HepG2 (cell line): ENCODE measurements at regions not wholly inside any gene's neighbourhood (a gene's known extent, or its start where the extent isn't known, plus 50 kb on each side); places are given as distances from the start of the nearest gene placed in this dataset.

Experiments
- ATAC-seq: fragments of 200-7000 bp; cut with Tn5 transposase; 3 replicates; pipeline ENCODE4 v1.9.1; 2020; ENCODE audit warnings: mild to moderate bottlenecking, moderate library complexity
- BruUV-seq: library from RNA; stranded (reverse); fragments of 400-500 nt; replicated peaks from 2 replicates; lab custom pipeline; 2021; lab: Mats Ljungman, UMichigan
- CTCF ChIA-PET: fragments of 300-600 bp; formaldehyde crosslinking; extraction: SDS; loops from one replicate; lab custom pipeline; 2021; ENCODE audit warnings: low total read pairs, inconsistent platforms, low intra/inter-chr PET ratio; lab: Yijun Ruan, JAX
- POLR2A ChIA-PET: fragments of 350-600 bp; sonication (Branson Sonifier 250); formaldehyde crosslinking; loops from one replicate; lab custom pipeline; 2020; ENCODE audit warnings: antibody characterized with exemption, inconsistent platforms; lab: Yijun Ruan, JAX
- DNase-seq: peaks from one replicate; pipeline ENCODE4 v3.0.0-alpha.2; 2015; ENCODE audit warnings: low spot score
- FAIRE-seq: peaks from 3 replicates; lab custom pipeline; 2011; peaks lifted over from hg19 to GRCh38; lab: Jason Lieb, UNC
- H2AFZ ChIP-seq: one replicate; pipeline ENCODE4 v1.6.1; 2011; ENCODE audit warnings: low read length, inconsistent platforms
- H3K27ac ChIP-seq: fragments of 300-600 bp; 3 replicates; pipeline ENCODE4 v1.8.0; 2011; ENCODE audit warnings: mixed run types, mild to moderate bottlenecking, mixed read lengths, low read length, inconsistent platforms; ENCODE audit not compliant: insufficient read depth; ENCODE audit errors: extremely low read length
- H3K27me3 ChIP-seq, 2 experiments: fragments of 200-600 bp in 1 of 2; 2 replicates in 1 of 2; 3 replicates in 1 of 2; pipeline versions ENCODE4 v1.6.0 to v1.8.0; 2011; ENCODE audit warnings: low read length in 2 of 2, mild to moderate bottlenecking in 2 of 2, moderate library complexity in 2 of 2, inconsistent platforms in 1 of 2; ENCODE audit not compliant: insufficient read depth in 2 of 2, control insufficient read depth in 1 of 2
- H3K36me3 ChIP-seq, 2 experiments: fragments of 200-600 bp in 1 of 2; replicated peaks in 1 of 2; 2 replicates in 1 of 2; 3 replicates in 1 of 2; pipeline versions ENCODE4 v1.5.1 to v1.8.0; 2011; ENCODE audit warnings: low read length in 2 of 2, inconsistent platforms in 1 of 2; ENCODE audit not compliant: insufficient read depth in 2 of 2, control insufficient read depth in 1 of 2
- H3K4me1 ChIP-seq: 2 replicates; pipeline ENCODE4 v1.5.1; 2012; ENCODE audit warnings: low read length, inconsistent platforms; ENCODE audit not compliant: insufficient read depth
- H3K4me2 ChIP-seq: 2 replicates; pipeline ENCODE4 v1.6.0; 2011; ENCODE audit warnings: low read depth, low read length, inconsistent platforms
- H3K4me3 ChIP-seq, 3 experiments: fragments of 200-600 bp in 1 of 3; sonication (generic), shearing (Covaris generic) in 1 of 3; replicated peaks in 1 of 3; 2 replicates each; pipeline ENCODE4 v1.5.1; 2011 to 2016; ENCODE audit warnings: low read length in 3 of 3, inconsistent platforms in 2 of 3, low read depth in 2 of 3, mild to moderate bottlenecking in 2 of 3, control low read depth in 1 of 3, mixed read lengths in 1 of 3; ENCODE audit not compliant: insufficient read depth in 1 of 3
- H3K79me2 ChIP-seq: one replicate; pipeline ENCODE4 v1.6.1; 2011; ENCODE audit warnings: low read length, inconsistent platforms; ENCODE audit not compliant: insufficient read depth
- H3K9ac ChIP-seq: 2 replicates; pipeline ENCODE4 v1.6.0; 2011; ENCODE audit warnings: mild to moderate bottlenecking, low read depth, low read length, inconsistent platforms; ENCODE audit not compliant: insufficient read depth
- H3K9me3 ChIP-seq: 2 replicates; pipeline ENCODE4 v1.5.1; 2012; ENCODE audit warnings: mild to moderate bottlenecking, low read length
- H4K20me1 ChIP-seq: 2 replicates; pipeline ENCODE4 v1.6.0; 2011; ENCODE audit warnings: inconsistent platforms, mild to moderate bottlenecking, low read length, moderate library complexity; ENCODE audit not compliant: insufficient read depth
- ATF7 ChIP-seq, 2 experiments: fragments of 450-650 bp in 1 of 2; sonication (generic) in 1 of 2; formaldehyde crosslinking in 1 of 2; IDR thresholded peaks; 2 replicates each; pipeline versions ENCODE4 v1.4.0 to v1.6.1; 2016 to 2020; ENCODE audit warnings: antibody characterized with exemption in 1 of 2, mild to moderate bottlenecking in 1 of 2, missing genetic modification reagents in 1 of 2
- ELF1 ChIP-seq: sonication (generic); formaldehyde crosslinking; IDR thresholded peaks from 2 replicates; pipeline ENCODE4 v1.4.0; 2020; ENCODE audit warnings: missing genetic modification reagents
- HDAC1 ChIP-seq: sonication (generic); formaldehyde crosslinking; IDR thresholded peaks from 2 replicates; pipeline ENCODE4 v1.5.1; 2020; ENCODE audit warnings: mild to moderate bottlenecking, missing genetic modification reagents
- MTA3 ChIP-seq: sonication (generic); formaldehyde crosslinking; IDR thresholded peaks from 2 replicates; pipeline ENCODE4 v1.4.0; 2020; ENCODE audit warnings: missing genetic modification reagents
- NR0B2 ChIP-seq: sonication (generic); formaldehyde crosslinking; IDR thresholded peaks from 2 replicates; pipeline ENCODE4 v1.4.0; 2020; ENCODE audit warnings: mild to moderate bottlenecking, missing genetic modification reagents
- PHB2 ChIP-seq: fragments of 450-650 bp; IDR thresholded peaks from 2 replicates; pipeline ENCODE4 v1.6.1; 2018; ENCODE audit not compliant: partially characterized antibody
- WIZ ChIP-seq: sonication (generic); formaldehyde crosslinking; IDR thresholded peaks from 2 replicates; pipeline ENCODE4 v1.5.1; 2020; ENCODE audit warnings: mild to moderate bottlenecking, missing genetic modification reagents
- ZBTB10 ChIP-seq: sonication (generic); formaldehyde crosslinking; IDR thresholded peaks from 2 replicates; pipeline ENCODE4 v1.4.0; 2020; ENCODE audit warnings: missing genetic modification reagents, borderline replicate concordance
- ZKSCAN1 ChIP-seq: fragments of 150-350 bp; IDR thresholded peaks from 2 replicates; pipeline ENCODE4 v1.6.1; 2014; ENCODE audit warnings: low read length
- ZNF234 ChIP-seq: sonication (generic); formaldehyde crosslinking; conservative IDR thresholded peaks from 2 replicates; pipeline ENCODE4 v1.5.1; 2020; ENCODE audit warnings: mild to moderate bottlenecking, missing genetic modification reagents
- ZNF235 ChIP-seq: sonication (generic); formaldehyde crosslinking; IDR thresholded peaks from 2 replicates; pipeline ENCODE4 v1.8.1; 2023; ENCODE audit warnings: mild to moderate bottlenecking, missing genetic modification reagents, borderline replicate concordance
- ZNF577 ChIP-seq: sonication (generic); formaldehyde crosslinking; IDR thresholded peaks from 2 replicates; pipeline ENCODE4 v1.4.0; 2020; ENCODE audit warnings: mild to moderate bottlenecking, low read depth, missing genetic modification reagents, borderline replicate concordance
- ZNF670 ChIP-seq: sonication (generic); formaldehyde crosslinking; IDR thresholded peaks from 2 replicates; pipeline ENCODE4 v1.8.0; 2022; ENCODE audit warnings: mild to moderate bottlenecking, missing genetic modification reagents, borderline replicate concordance
- ZNF784 ChIP-seq: sonication (generic); formaldehyde crosslinking; IDR thresholded peaks from 2 replicates; pipeline ENCODE4 v1.5.1; 2020; ENCODE audit warnings: missing genetic modification reagents, mild to moderate bottlenecking, borderline replicate concordance
- WGBS: methylation state at CpG from one replicate; pipeline ENCODE4 v1.1.6; 2017; ENCODE audit warnings: low lambda C conversion rate; 5-methylcytosine and 5-hydroxymethylcytosine counted together
- in situ Hi-C: cut with HindIII; loops from 2 replicates; pipeline ENCODE4 v1.10.0; 2017; ENCODE audit warnings: low pct_unique_long_range_greater_than_20kb; ENCODE audit not compliant: extremely low pct_ligation_motif_present
- intact Hi-C: fragments of 100-400 bp; cut with micrococcal nuclease; formaldehyde crosslinking; loops from one replicate; pipeline ENCODE4 v1.10.0; 2022; ENCODE audit not compliant: unreplicated experiment
- TF ChIP-seq, protein P1 (sequence below): IDR thresholded peaks from 2 replicates; pipeline ENCODE4 v1.6.1; 2018; ENCODE audit warnings: missing genetic modification reagents, mild to moderate bottlenecking, missing compliant biosample characterization
- TF ChIP-seq, protein P2 (sequence below): sonication (generic); formaldehyde crosslinking; IDR thresholded peaks from 2 replicates; pipeline ENCODE4; 2020; ENCODE audit warnings: missing genetic modification reagents, mild to moderate bottlenecking, borderline replicate concordance

DNA sequence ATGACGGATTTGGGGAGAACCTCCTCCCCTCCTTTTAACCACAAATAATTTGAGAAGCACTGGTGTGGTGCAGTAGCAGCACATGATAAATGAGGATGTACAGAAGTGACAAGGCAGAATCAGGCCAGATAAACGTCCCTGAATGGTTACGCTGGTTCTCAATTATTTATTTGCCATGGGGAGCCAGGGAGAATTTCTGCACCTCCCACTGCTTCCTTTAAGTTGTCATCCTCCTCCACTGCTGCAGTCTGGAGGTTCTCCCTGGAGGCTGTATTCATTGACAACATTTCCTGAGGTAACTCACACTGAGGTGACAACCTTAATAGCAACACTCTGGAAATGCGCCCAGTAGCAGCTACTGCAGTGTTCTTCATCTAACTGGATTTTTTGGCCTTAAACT lies 308.9 kb upstream of the SLITRK1 start:
- POLR2A ChIA-PET, result no interaction called here
- no TSS peak for BruUV-seq
- intact Hi-C loops (no loop called here), in situ Hi-C loops (no loop called here)
- Histone ChIP-seq H3K36me3 (no peaks in the 10 kb centered on the region), H3K4me1 (no peaks in the 10 kb centered on the region), H3K27ac (no peak overlapping the region), H3K4me2 (no peak overlapping the region), H3K4me3 (no peak overlapping the region), H4K20me1 (no peaks in the 10 kb centered on the region), H2AFZ (no peak overlapping the region), H3K79me2 (no peaks in the 10 kb centered on the region), H3K9ac (no peak overlapping the region), H3K9me3 (peaks cover 26% of the 10 kb centered on the region), H3K27me3 (no peaks in the 10 kb centered on the region)
- CTCF ChIA-PET, result no interaction called here
- WGBS, result 16% methylated on average over 4 of the region's 4 CpGs
- ATAC-seq (no peak), FAIRE-seq (no peak), DNase-seq (no peak)
- TF ChIP-seq ATF7 (IDR thresholded peaks at IDR 0.05) (no peak), ATF7 (CRISPR knock-in tag; IDR thresholded peaks at IDR 0.05) (no peak), MTA3 (CRISPR knock-in tag) (no peak), ZNF670 (CRISPR knock-in tag) (no peak), WIZ (CRISPR knock-in tag) (no peak), ZNF234 (CRISPR knock-in tag) (no peak), NR0B2 (CRISPR knock-in tag) (no peak), ZBTB10 (CRISPR knock-in tag) (no peak), ELF1 (CRISPR knock-in tag) (no peak), PHB2 (no peak), ZKSCAN1 (no peak), ZNF784 (no peak), ZNF577 (CRISPR knock-in tag) (no peak), HDAC1 (CRISPR knock-in tag) (no peak), ZNF235 (no peak)
- TF ChIP-seq, protein P1, sequence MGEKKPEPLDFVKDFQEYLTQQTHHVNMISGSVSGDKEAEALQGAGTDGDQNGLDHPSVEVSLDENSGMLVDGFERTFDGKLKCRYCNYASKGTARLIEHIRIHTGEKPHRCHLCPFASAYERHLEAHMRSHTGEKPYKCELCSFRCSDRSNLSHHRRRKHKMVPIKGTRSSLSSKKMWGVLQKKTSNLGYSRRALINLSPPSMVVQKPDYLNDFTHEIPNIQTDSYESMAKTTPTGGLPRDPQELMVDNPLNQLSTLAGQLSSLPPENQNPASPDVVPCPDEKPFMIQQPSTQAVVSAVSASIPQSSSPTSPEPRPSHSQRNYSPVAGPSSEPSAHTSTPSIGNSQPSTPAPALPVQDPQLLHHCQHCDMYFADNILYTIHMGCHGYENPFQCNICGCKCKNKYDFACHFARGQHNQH (CRISPR knock-in tag), result no peak
- TF ChIP-seq, protein P2, sequence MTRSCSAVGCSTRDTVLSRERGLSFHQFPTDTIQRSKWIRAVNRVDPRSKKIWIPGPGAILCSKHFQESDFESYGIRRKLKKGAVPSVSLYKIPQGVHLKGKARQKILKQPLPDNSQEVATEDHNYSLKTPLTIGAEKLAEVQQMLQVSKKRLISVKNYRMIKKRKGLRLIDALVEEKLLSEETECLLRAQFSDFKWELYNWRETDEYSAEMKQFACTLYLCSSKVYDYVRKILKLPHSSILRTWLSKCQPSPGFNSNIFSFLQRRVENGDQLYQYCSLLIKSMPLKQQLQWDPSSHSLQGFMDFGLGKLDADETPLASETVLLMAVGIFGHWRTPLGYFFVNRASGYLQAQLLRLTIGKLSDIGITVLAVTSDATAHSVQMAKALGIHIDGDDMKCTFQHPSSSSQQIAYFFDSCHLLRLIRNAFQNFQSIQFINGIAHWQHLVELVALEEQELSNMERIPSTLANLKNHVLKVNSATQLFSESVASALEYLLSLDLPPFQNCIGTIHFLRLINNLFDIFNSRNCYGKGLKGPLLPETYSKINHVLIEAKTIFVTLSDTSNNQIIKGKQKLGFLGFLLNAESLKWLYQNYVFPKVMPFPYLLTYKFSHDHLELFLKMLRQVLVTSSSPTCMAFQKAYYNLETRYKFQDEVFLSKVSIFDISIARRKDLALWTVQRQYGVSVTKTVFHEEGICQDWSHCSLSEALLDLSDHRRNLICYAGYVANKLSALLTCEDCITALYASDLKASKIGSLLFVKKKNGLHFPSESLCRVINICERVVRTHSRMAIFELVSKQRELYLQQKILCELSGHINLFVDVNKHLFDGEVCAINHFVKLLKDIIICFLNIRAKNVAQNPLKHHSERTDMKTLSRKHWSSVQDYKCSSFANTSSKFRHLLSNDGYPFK (CRISPR knock-in tag), result no peak
